ENCODE measurements at regions not wholly inside any gene's neighbourhood (a gene's known extent, or its start where the extent isn't known, plus 50 kb on each side); places are given as distances from the start of the nearest gene placed in this dataset.

GRCh38 chrX:7283741-7284140 is 135.8 kb upstream of the PUDP start:
- DNase-seq: no peak

GRCh38 chrX:7280520-7280919 is 132.6 kb upstream of the PUDP start:
- no peak for DNase-seq

GRCh38 chrX:7272346-7272745 is 124.4 kb upstream of the PUDP start:
- DNase-seq: no peak

DNA sequence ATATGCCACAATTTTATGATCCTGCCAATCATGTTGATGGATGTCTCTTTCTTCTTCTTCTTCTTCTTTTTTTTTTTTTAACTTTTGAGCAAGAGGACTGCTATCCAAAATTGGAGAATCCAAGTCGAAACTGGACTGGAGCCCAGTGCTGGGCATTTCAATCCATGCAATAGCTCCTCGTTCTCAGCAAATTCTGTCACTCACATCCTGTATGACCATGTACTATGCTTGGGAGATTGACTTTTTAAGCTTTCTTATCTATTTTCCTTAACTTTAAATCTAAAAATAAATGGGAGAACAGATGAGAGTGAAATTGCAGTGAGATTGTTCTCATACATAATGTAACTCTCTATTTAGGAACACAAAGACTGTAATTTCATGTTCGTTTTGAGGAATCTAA is 123.0 kb upstream of the PUDP start:
- DNase-seq: no peak

DNA sequence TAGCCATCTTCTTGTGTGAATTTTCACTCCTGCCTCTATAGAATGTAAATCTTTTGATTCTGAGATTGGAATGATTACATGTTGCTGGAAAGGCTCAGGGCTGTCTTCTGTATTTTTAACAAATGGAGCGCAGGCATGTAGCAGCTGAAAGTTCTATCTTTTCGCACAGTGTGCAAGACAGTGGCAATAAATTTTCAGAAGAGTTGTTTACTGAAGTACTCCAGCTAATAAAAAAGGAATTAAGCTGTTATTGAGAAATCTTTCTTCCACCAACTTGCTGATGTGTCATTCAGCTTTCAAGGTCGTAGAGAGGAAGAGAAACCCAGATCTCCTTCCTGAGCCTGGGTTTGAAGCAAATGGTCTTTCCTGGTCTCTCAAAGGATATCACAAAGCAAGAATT is 122.0 kb upstream of the PUDP start:
- DNase-seq: no peak

DNA sequence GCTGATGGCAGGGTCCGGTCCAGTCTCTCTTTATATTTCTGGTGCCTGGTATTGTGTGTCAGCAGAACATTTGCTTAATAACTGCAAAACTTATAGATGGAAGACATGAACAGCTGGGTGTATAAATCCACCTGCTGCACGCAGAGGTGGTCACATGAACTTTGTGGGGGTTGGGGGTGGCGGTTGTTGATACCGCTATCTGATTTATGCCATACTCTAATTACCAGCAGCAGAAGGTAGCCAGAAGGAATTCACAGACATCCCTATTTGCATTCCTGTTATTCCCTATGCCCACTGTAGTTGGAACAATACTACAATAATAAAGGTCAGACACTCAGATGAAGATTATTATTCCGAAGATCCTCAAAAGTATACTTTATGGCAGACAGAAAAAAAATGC is 121.6 kb upstream of the PUDP start:
- no peak for DNase-seq

GRCh38 chrX:7266288-7266687 is 118.3 kb upstream of the PUDP start:
- DNase-seq: no peak

DNA sequence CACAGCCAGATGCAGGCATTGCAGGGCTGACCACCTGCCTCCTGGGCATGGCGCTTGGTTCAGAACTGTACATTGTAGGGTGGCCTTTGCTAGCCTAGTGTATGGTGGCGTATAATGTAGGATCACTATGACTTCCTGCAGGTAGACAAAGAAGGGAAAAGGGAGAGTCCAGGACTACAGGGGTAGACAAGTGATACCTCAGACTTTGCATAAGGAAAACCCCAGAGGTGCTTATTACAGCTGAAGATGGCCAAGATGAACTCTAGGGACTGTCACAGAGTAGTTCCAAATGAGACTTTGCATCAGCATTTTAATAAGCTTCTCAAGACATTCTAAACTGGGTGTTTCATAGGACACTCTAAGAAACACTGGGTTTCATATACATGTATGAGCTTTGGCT is 116.4 kb upstream of the PUDP start:
- no peak for DNase-seq

DNA sequence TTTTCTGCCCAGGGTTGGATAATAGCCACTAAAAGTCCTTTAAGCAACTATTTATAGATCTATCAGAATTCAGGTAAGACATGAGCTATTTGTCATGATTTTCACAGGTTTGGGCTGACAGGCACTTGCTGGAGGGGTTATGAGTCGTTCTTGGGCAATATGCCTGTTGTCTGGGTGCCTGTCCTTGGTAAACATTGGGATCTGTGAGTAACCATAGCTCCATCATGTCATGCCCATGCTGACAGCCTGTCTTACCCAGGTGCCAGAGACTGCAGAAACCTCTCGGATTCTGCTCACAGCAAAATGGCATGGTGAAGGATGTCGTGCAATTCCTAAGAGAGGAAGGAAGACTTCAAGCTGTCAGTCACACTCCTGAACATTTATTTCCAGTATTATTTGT is 116.0 kb upstream of the PUDP start:
- DNase-seq: no peak

- no peak for DNase-seq
Observed at GRCh38 chrX:7263330-7263729, 115.4 kb upstream of the PUDP start.

- no peak for DNase-seq
Observed at GRCh38 chrX:7262551-7262950, 114.6 kb upstream of the PUDP start.

GRCh38 chrX:7261672-7262332 is 113.8 kb upstream of the PUDP start:
- no peak for DNase-seq

GRCh38 chrX:7254144-7254543 is 106.2 kb upstream of the PUDP start:
- DNase-seq: no peak

DNA sequence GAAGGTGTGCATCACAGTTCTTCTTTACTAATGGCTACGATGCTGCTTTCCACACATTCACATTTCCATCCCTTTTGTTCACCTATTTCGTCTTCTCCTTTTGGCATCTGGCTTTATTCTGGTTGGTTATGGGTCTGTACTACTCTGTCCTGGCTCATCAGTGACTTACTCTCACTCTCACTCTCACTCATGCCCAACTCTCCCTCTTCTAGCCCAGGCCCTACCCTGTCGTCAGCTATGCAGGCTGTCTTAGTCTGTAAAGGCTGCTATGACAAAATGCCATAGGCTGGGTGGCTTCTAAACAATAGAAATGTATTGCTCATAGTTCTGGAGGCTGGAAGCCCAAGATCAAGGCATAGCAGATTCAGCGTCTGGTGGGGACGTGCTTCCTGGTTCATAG is 105.6 kb upstream of the PUDP start:
- no peak for DNase-seq

DNA sequence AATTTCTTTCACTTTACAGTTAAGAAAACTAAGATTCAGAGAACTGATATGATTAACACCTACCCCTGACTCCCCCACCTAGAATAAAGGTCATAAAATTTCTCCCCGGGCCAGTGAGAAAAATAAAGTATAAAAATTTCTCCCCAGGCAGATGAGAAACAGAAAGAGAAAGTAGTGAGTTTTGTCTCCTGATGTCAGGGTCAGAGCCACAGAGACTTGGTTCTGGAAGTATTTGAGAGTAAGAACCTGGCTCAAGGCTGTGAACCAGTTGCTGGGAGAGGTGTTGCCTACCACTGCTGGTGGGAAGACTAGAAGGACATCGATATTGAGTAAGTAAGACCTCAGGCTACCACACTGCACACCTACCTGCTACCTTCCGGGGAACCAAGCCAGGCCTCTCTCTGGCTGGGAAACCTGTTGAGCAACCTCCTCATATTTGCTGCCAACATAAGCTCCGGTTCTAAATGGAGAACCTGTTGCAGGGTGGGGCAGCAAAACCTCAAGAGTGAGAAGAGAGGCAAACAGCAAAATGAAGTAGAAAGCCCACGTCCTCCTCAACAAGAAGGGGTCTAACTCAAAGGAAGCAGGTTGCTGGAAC is 104.2 kb upstream of the PUDP start:
- no peak for DNase-seq

DNA sequence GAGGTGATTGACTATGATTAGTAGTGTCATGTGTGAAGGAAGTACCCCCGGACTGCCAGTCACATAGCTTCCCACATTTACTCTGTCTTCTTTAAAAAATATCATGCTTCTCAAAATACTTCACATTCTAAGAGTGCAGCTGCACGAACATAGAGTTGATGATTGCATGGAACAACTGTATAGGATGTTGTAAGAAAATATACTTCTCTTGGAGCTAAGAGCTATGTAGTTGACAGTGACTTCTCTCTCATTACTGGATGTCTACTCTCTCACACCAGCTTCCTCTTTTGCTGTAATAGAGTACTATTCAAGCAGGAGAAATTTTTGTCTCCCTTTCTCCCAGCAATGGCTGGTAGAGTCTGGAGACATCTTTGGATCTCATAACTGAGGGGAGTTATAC is 99.4 kb upstream of the PUDP start:
- DNase-seq: no peak

GRCh38 chrX:7244405-7244804 is 96.5 kb upstream of the PUDP start:
- no peak for DNase-seq

- no peak for DNase-seq
Observed at GRCh38 chrX:7242613-7243012, 94.7 kb upstream of the PUDP start.

GRCh38 chrX:7240929-7241328 is 93.0 kb upstream of the PUDP start:
- DNase-seq: no peak

GRCh38 chrX:7235071-7235470 is 87.1 kb upstream of the PUDP start:
- DNase-seq: no peak

DNA sequence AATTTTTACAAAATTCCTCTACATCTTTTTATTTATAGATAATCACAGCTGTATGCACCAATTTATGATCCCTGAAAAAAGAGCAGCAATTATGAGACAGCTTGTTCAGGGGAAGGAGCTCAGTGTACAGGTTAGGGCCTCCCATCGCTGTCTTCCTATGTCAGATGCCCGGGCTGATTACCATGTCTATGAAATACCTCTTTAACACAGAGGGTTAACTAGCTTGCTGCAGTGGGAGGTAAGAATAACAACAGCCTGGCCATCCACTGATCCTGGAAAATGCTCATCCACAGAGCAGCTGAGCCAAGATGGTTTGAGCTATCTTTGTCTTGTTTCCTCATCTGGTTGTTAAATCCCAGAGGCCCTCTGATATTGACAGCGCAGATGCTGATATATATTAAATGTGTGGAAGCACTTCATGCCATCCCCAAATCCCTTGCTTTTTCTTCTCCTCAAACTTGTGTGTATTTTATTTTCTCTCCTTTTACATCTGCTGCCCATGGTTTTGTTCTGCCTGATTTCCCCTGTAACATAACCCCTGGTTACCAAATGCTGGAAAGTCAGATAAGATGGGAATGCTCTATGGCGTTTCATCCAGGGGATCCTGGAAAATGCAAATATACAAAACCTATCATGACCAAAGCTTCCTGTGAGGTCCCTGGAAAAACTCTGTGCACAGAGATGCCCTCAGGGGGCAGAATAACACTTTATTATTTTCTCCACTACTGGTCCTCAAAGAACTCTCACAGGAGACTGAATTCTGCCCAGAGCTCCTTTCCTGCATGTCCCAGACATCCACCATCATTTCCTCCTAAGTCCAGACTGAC is 85.8 kb upstream of the PUDP start:
- no peak for DNase-seq

DNA sequence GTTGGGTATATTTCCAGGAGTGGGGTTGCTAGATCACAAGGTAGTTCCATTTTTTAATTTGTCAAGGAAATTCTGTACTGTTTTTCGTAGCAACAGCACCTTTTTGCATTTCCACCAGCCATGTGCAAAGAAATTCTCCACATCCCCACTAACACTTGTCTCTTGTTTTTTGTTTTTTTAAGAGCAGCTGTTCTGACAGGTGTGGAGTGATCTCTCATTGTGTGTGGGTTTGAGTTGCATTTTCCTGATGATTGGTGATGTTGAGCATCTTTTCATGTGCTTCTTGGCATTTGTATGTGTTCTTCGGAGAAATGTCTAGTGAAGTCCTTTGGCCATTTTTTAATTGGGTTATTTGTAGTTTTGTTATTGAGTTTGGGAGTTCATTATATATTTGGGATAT is 80.3 kb upstream of the PUDP start:
- no peak for DNase-seq

- no peak for DNase-seq
Observed at GRCh38 chrX:7225338-7225737, 77.4 kb upstream of the PUDP start.
